ENCODE measurements at regions not wholly inside any gene's neighbourhood (a gene's known extent, or its start where the extent isn't known, plus 50 kb on each side); places are given as distances from the start of the nearest gene placed in this dataset.

DNA sequence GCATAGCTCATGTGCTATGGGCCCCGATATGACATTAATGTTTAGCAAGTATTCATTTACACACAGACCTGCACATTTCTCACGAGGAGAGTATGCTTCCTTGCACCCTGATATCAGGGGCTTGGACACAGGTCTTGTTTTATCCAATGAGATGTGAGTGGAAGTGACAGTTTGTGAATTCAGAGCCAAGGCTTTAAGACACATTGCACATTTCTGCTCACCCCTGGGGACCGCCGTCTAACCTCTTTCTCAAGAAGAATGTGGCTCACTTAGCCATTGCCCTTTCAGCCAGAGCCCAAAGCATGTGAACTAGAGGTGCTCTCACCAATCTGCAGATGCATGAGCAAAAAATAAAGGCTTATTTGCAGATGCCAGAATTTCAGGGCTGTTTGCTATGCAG is 116.1 kb upstream of the C16orf82 start (continued):
- TF ChIP-seq, protein P1, sequence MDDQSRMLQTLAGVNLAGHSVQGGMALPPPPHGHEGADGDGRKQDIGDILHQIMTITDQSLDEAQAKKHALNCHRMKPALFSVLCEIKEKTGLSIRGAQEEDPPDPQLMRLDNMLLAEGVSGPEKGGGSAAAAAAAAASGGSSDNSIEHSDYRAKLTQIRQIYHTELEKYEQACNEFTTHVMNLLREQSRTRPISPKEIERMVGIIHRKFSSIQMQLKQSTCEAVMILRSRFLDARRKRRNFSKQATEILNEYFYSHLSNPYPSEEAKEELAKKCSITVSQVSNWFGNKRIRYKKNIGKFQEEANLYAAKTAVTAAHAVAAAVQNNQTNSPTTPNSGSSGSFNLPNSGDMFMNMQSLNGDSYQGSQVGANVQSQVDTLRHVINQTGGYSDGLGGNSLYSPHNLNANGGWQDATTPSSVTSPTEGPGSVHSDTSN (IDR thresholded peaks at IDR 0.05; ENCODE audit: insufficient replicate concordance, low read depth, low read length) = no peak
- TF ChIP-seq IRF4 (IDR thresholded peaks at IDR 0.05; ENCODE audit: low read depth, low read length) (no peak), RCOR1 (conservative IDR thresholded peaks at IDR 0.05; ENCODE audit: low read depth, low read length) (no peak)

GRCh38 chr16:26951950-26952349 is 114.8 kb upstream of the C16orf82 start:
- WGBS (ENCODE audit: insufficient coverage, insufficient replicate concordance, low lambda C conversion rate, missing lambda C conversion rate) = 22% methylated on average over 8 of the region's 9 CpGs

More at GRCh38 chr16:26951950-26952349, 114.8 kb upstream of the C16orf82 start:
- no peaks in the 10 kb centered on the region for H3K9me3 ChIP-seq (replicated peaks; ENCODE audit: control insufficient read depth, insufficient read depth, low read length)
- H3K36me3 ChIP-seq (ENCODE audit: control insufficient read depth in 2 of 2, insufficient read depth in 2 of 2, low read length in 1 of 2) = no peaks in the 10 kb centered on the region
- CTCF ChIA-PET = no interaction called here
- RAD21 ChIA-PET (ENCODE audit: unreplicated experiment) = no interaction called here
- POLR2A ChIA-PET = no interaction called here
- TF ChIP-seq ZBED1 (IDR thresholded peaks at IDR 0.05; ENCODE audit: borderline replicate concordance) (no peak), BHLHE40 (IDR thresholded peaks at IDR 0.05; ENCODE audit: borderline replicate concordance in 1 of 2, low read depth in 2 of 2, low read length in 1 of 2) (0 out of 4 replicates have a peak, but pooled peaks of 1 of the 2 experiments have one; percentile 5), REST (IDR thresholded peaks at IDR 0.05; ENCODE audit: low read depth, low read length) (peak; percentile 29; the same call in 1 of the 2 replicates)
- no peak overlapping the region for H3K9ac ChIP-seq (ENCODE audit: control insufficient read depth, insufficient read depth, low read length)
- no peaks in the 10 kb centered on the region for H4K20me1 ChIP-seq (ENCODE audit: control insufficient read depth, insufficient read depth)
- BruUV-seq (replicated peaks) = no TSS peak
- H3K4me2 ChIP-seq (ENCODE audit: control insufficient read depth, insufficient read depth) = no peak overlapping the region
- H3K4me3 ChIP-seq = no peak overlapping the region
- H3K79me2 ChIP-seq (ENCODE audit: control insufficient read depth, insufficient read depth, low read length) = no peaks in the 10 kb centered on the region
- in situ Hi-C loops (cut with MboI) (no loop called here), intact Hi-C loops (cut with micrococcal nuclease; ENCODE audit: unreplicated experiment) (no loop called here)
- no peak overlapping the region for H2AFZ ChIP-seq (ENCODE audit: control insufficient read depth, low read depth, low read length)
- SMC1A ChIA-PET (ENCODE audit: uncharacterized antibody, unreplicated experiment) = no interaction called here
- no peaks in the 10 kb centered on the region for H3K4me1 ChIP-seq (ENCODE audit: control insufficient read depth, insufficient read depth, low read length)
- ATAC-seq (no peak), DNase-seq (ENCODE audit: low read depth, low spot score) (no peak), FAIRE-seq (no peak)
- H3K27ac ChIP-seq (ENCODE audit: control insufficient read depth, insufficient read depth) = no peak overlapping the region
- peaks cover 0 to 1% of the 10 kb centered on the region in 2 experiments; a peak in 1 of 4 replicates for H3K27me3 ChIP-seq (replicated peaks in 1 of 2; ENCODE audit: control insufficient read depth in 2 of 2, insufficient read depth in 2 of 2, low read length in 1 of 2)

Data from GM12878 (cell line).